Activated T-cell treated with anti-CD3 and anti-CD28 coated beads, Interleukin-2, amount 50 U/mL, for 24 hours (primary cell): ENCODE measurements at regions not wholly inside any gene's neighbourhood (a gene's known extent, or its start where the extent isn't known, plus 50 kb on each side); places are given as distances from the start of the nearest gene placed in this dataset.

ENCODE experiments used
- DNase-seq: peaks from one replicate; pipeline ENCODE4 v3.0.0-alpha.2; 2020
- H3K27ac Mint-ChIP-seq: 2 replicates; pipeline ENCODE4 v1.8.0; 2020; ENCODE audit warnings: mild to moderate bottlenecking, mixed read lengths
- H3K27me3 Mint-ChIP-seq: 2 replicates; pipeline ENCODE4 v1.8.0; 2020; ENCODE audit warnings: mixed read lengths
- H3K36me3 Mint-ChIP-seq: 2 replicates; pipeline ENCODE4 v1.8.0; 2020; ENCODE audit warnings: low read depth, mixed read lengths
- H3K4me1 Mint-ChIP-seq: 2 replicates; pipeline ENCODE4 v1.8.0; 2020; ENCODE audit warnings: low read depth, mixed read lengths
- H3K4me3 Mint-ChIP-seq: 2 replicates; pipeline ENCODE4 v1.8.0; 2020; ENCODE audit warnings: mild to moderate bottlenecking, moderate library complexity, mixed read lengths
- H3K9me3 Mint-ChIP-seq: 2 replicates; pipeline ENCODE4 v1.8.0; 2020; ENCODE audit warnings: mixed read lengths

- Mint-ChIP-seq H3K36me3 (no peaks in the 10 kb centered on the region), H3K4me3 (no peak overlapping the region), H3K27ac (no peak overlapping the region), H3K27me3 (no peaks in the 10 kb centered on the region), H3K4me1 (no peaks in the 10 kb centered on the region), H3K9me3 (no peaks in the 10 kb centered on the region)
- DNase-seq, result no peak
Observed at GRCh38 chr1:82901118-82901517, 1097.8 kb downstream of the TTLL7 start.

- Mint-ChIP-seq H3K9me3 (no peaks in the 10 kb centered on the region), H3K4me3 (no peak overlapping the region), H3K27ac (no peak overlapping the region), H3K36me3 (no peaks in the 10 kb centered on the region), H3K27me3 (no peaks in the 10 kb centered on the region), H3K4me1 (no peaks in the 10 kb centered on the region)
- DNase-seq, result no peak
Observed at GRCh38 chr1:82899017-82899416, 1098.3 kb downstream of the ADGRL2 start.

GRCh38 chr1:82897549-82897948 is 1096.8 kb downstream of the ADGRL2 start:
- Mint-ChIP-seq H3K4me3 (no peak overlapping the region), H3K4me1 (no peaks in the 10 kb centered on the region), H3K36me3 (no peaks in the 10 kb centered on the region), H3K27me3 (no peaks in the 10 kb centered on the region), H3K9me3 (no peaks in the 10 kb centered on the region), H3K27ac (no peak overlapping the region)
- no peak for DNase-seq

- Mint-ChIP-seq H3K27me3 (no peaks in the 10 kb centered on the region), H3K4me1 (no peaks in the 10 kb centered on the region), H3K4me3 (no peak overlapping the region), H3K36me3 (no peaks in the 10 kb centered on the region), H3K9me3 (no peaks in the 10 kb centered on the region), H3K27ac (no peak overlapping the region)
- DNase-seq, result no peak
Observed at GRCh38 chr1:82896036-82896435, 1095.3 kb downstream of the ADGRL2 start.

- Mint-ChIP-seq H3K4me1 (no peaks in the 10 kb centered on the region), H3K27ac (no peak overlapping the region), H3K27me3 (no peaks in the 10 kb centered on the region), H3K4me3 (no peak overlapping the region), H3K36me3 (no peaks in the 10 kb centered on the region), H3K9me3 (no peaks in the 10 kb centered on the region)
- no peak for DNase-seq
Observed at GRCh38 chr1:82894635-82895034, 1093.9 kb downstream of the ADGRL2 start.

GRCh38 chr1:82893712-82894470 is 1093.2 kb downstream of the ADGRL2 start:
- Mint-ChIP-seq H3K27ac (no peak overlapping the region), H3K36me3 (no peaks in the 10 kb centered on the region), H3K27me3 (no peaks in the 10 kb centered on the region), H3K4me3 (no peak overlapping the region), H3K4me1 (no peaks in the 10 kb centered on the region), H3K9me3 (no peaks in the 10 kb centered on the region)
- DNase-seq, result no peak

- no peaks in the 10 kb centered on the region for H3K27me3 Mint-ChIP-seq
- H3K36me3 Mint-ChIP-seq, result no peaks in the 10 kb centered on the region
- no peak for DNase-seq
- H3K4me3 Mint-ChIP-seq, result no peak overlapping the region
- H3K27ac Mint-ChIP-seq, result no peak overlapping the region
- H3K9me3 Mint-ChIP-seq, result no peaks in the 10 kb centered on the region
- H3K4me1 Mint-ChIP-seq, result no peaks in the 10 kb centered on the region
Observed at GRCh38 chr1:82880506-82880905, 1079.8 kb downstream of the ADGRL2 start.

- no peak overlapping the region for H3K27ac Mint-ChIP-seq
- DNase-seq, result no peak
Observed at GRCh38 chr1:82879701-82880305, 1079.1 kb downstream of the ADGRL2 start.

GRCh38 chr1:82875170-82875569 is 1074.4 kb downstream of the ADGRL2 start:
- Mint-ChIP-seq H3K4me3 (no peak overlapping the region), H3K4me1 (no peaks in the 10 kb centered on the region), H3K27me3 (no peaks in the 10 kb centered on the region), H3K36me3 (no peaks in the 10 kb centered on the region), H3K9me3 (peaks cover 4% of the 10 kb centered on the region), H3K27ac (no peak overlapping the region)
- DNase-seq, result no peak

More at GRCh38 chr1:82879701-82880305, 1079.1 kb downstream of the ADGRL2 start:
- H3K9me3 Mint-ChIP-seq, result peaks cover under 1% of the 10 kb centered on the region
- no peaks in the 10 kb centered on the region for H3K4me1 Mint-ChIP-seq
- H3K4me3 Mint-ChIP-seq, result no peak overlapping the region
- no peaks in the 10 kb centered on the region for H3K36me3 Mint-ChIP-seq
- H3K27me3 Mint-ChIP-seq, result no peaks in the 10 kb centered on the region

- Mint-ChIP-seq H3K4me3 (no peak overlapping the region), H3K9me3 (peaks cover 4% of the 10 kb centered on the region), H3K4me1 (no peaks in the 10 kb centered on the region), H3K36me3 (no peaks in the 10 kb centered on the region), H3K27me3 (no peaks in the 10 kb centered on the region), H3K27ac (no peak overlapping the region)
- DNase-seq, result no peak
Observed at GRCh38 chr1:82874041-82874440, 1073.3 kb downstream of the ADGRL2 start.

GRCh38 chr1:82870332-82870731 is 1069.6 kb downstream of the ADGRL2 start:
- Mint-ChIP-seq H3K9me3 (peaks cover 6% of the 10 kb centered on the region), H3K4me1 (no peaks in the 10 kb centered on the region), H3K27me3 (no peaks in the 10 kb centered on the region), H3K27ac (no peak overlapping the region), H3K4me3 (no peak overlapping the region), H3K36me3 (no peaks in the 10 kb centered on the region)
- DNase-seq, result no peak

- H3K4me3 Mint-ChIP-seq, result no peak overlapping the region
- H3K27ac Mint-ChIP-seq, result no peak overlapping the region
- H3K36me3 Mint-ChIP-seq, result no peaks in the 10 kb centered on the region
- H3K27me3 Mint-ChIP-seq, result no peaks in the 10 kb centered on the region
- no peak for DNase-seq
- no peaks in the 10 kb centered on the region for H3K4me1 Mint-ChIP-seq
- H3K9me3 Mint-ChIP-seq, result peaks cover 3% of the 10 kb centered on the region
Observed at GRCh38 chr1:82867781-82868180, 1067.0 kb downstream of the ADGRL2 start.

- H3K27me3 Mint-ChIP-seq, result no peaks in the 10 kb centered on the region
- H3K36me3 Mint-ChIP-seq, result no peaks in the 10 kb centered on the region
- no peak overlapping the region for H3K4me3 Mint-ChIP-seq
- H3K27ac Mint-ChIP-seq, result no peak overlapping the region
- no peak for DNase-seq
- H3K9me3 Mint-ChIP-seq, result no peaks in the 10 kb centered on the region
- no peaks in the 10 kb centered on the region for H3K4me1 Mint-ChIP-seq
Observed at GRCh38 chr1:82861749-82862148, 1061.0 kb downstream of the ADGRL2 start.

- Mint-ChIP-seq H3K4me3 (no peak overlapping the region), H3K9me3 (no peaks in the 10 kb centered on the region), H3K4me1 (no peaks in the 10 kb centered on the region), H3K27ac (no peak overlapping the region), H3K36me3 (no peaks in the 10 kb centered on the region), H3K27me3 (no peaks in the 10 kb centered on the region)
- DNase-seq, result no peak
Observed at GRCh38 chr1:82858031-82858430, 1057.3 kb downstream of the ADGRL2 start.

- Mint-ChIP-seq H3K9me3 (no peaks in the 10 kb centered on the region), H3K4me3 (no peak overlapping the region), H3K27ac (no peak overlapping the region), H3K27me3 (no peaks in the 10 kb centered on the region), H3K4me1 (peaks cover 4% of the 10 kb centered on the region), H3K36me3 (no peaks in the 10 kb centered on the region)
- DNase-seq, result no peak
Observed at GRCh38 chr1:82849460-82849859, 1048.7 kb downstream of the ADGRL2 start.
